Neural cell (in vitro differentiated cells): ENCODE measurements at regions not wholly inside any gene's neighbourhood (a gene's known extent, or its start where the extent isn't known, plus 50 kb on each side); places are given as distances from the start of the nearest gene placed in this dataset.

ENCODE experiments used
- H2AFZ ChIP-seq: fragments of 200-600, 300-800 bp; sonication (generic), shearing (Covaris generic); 2 replicates; pipeline ENCODE4 v1.6.0; 2014; ENCODE audit warnings: low read depth, mild to moderate bottlenecking, antibody characterized with exemption, low read length, moderate library complexity
- H3F3A ChIP-seq: fragments of 200-600 bp; shearing (Covaris generic); 2 replicates; pipeline ENCODE4 v1.6.1; 2016; ENCODE audit warnings: mild to moderate bottlenecking, moderate library complexity, mixed read lengths, antibody characterized with exemption, low read length; ENCODE audit not compliant: insufficient read depth, poor library complexity, severe bottlenecking
- H3K27ac ChIP-seq: fragments of 200-600, 300-800 bp; sonication (generic), shearing (Covaris generic); 2 replicates; pipeline ENCODE4 v1.5.1; 2014; ENCODE audit warnings: mild to moderate bottlenecking, low read length, moderate library complexity
- H3K27me3 ChIP-seq: fragments of 300-800, 200-600 bp; sonication (generic), shearing (Covaris generic); 2 replicates; pipeline ENCODE4 v1.6.0; 2014; ENCODE audit warnings: mild to moderate bottlenecking, low read depth, low read length, moderate library complexity; ENCODE audit not compliant: insufficient read depth
- H3K36me3 ChIP-seq: fragments of 300-800, 200-600 bp; sonication (generic), shearing (Covaris generic); 2 replicates; pipeline ENCODE4 v1.5.1; 2014; ENCODE audit warnings: mild to moderate bottlenecking, antibody characterized with exemption, low read length, moderate library complexity; ENCODE audit not compliant: insufficient read depth
- H3K4me2 ChIP-seq: fragments of 300-800, 200-600 bp; sonication (generic), shearing (Covaris generic); 2 replicates; pipeline ENCODE4 v1.6.0; 2014; ENCODE audit warnings: mild to moderate bottlenecking, low read length
- H3K4me3 ChIP-seq: fragments of 300-800, 200-600 bp; sonication (generic), shearing (Covaris generic); 2 replicates; pipeline ENCODE4 v1.5.1; 2014; ENCODE audit warnings: mild to moderate bottlenecking, low read length, moderate library complexity
- H3K79me2 ChIP-seq: fragments of 200-600 bp; shearing (Covaris generic); replicated peaks from 2 replicates; pipeline ENCODE4 v1.6.0; 2014; ENCODE audit warnings: mild to moderate bottlenecking, low read length, moderate library complexity; ENCODE audit not compliant: insufficient read depth
- H3K9ac ChIP-seq: fragments of 300-800, 200-600 bp; sonication (generic), shearing (Covaris generic); 2 replicates; pipeline ENCODE4 v1.6.1; 2016; ENCODE audit warnings: mild to moderate bottlenecking, low read length, mixed read lengths
- H3K9me2 ChIP-seq: fragments of 200-600 bp; shearing (Covaris generic); 2 replicates; pipeline ENCODE4 v1.6.1; 2016; ENCODE audit warnings: mild to moderate bottlenecking, low read length, mixed read lengths; ENCODE audit not compliant: insufficient read depth
- H3K9me3 ChIP-seq: fragments of 200-600, 300-800 bp; sonication (generic), shearing (Covaris generic); 2 replicates; pipeline ENCODE4 v1.6.1; 2016; ENCODE audit warnings: mild to moderate bottlenecking, mixed run types, low read length, moderate library complexity, mixed read lengths
- H4K20me1 ChIP-seq: fragments of 200-600 bp; shearing (Covaris generic); 2 replicates; pipeline ENCODE4 v1.6.1; 2016; ENCODE audit warnings: mild to moderate bottlenecking, mixed run types; ENCODE audit not compliant: insufficient read depth
- EP300 ChIP-seq: fragments of 450-650 bp; conservative IDR thresholded peaks from 2 replicates; pipeline ENCODE4 v1.6.1; 2014; ENCODE audit warnings: antibody characterized with exemption, mild to moderate bottlenecking, moderate library complexity; ENCODE audit not compliant: poor library complexity, severe bottlenecking
- EZH2 ChIP-seq: fragments of 200-600, 300-800 bp; shearing (Covaris generic), sonication (generic); IDR thresholded peaks from 2 replicates; pipeline ENCODE4 v1.6.1; 2014; ENCODE audit warnings: antibody characterized with exemption, low read length, borderline replicate concordance, mild to moderate bottlenecking; ENCODE audit not compliant: insufficient read depth, poor library complexity, severe bottlenecking
- MXI1 ChIP-seq: fragments of 450-650 bp; conservative IDR thresholded peaks from 2 replicates; pipeline ENCODE4 v1.6.1; 2014; ENCODE audit warnings: antibody characterized with exemption, mild to moderate bottlenecking; ENCODE audit not compliant: poor library complexity, severe bottlenecking
- RAD21 ChIP-seq: fragments of 450-650 bp; conservative IDR thresholded peaks from 2 replicates; pipeline ENCODE4 v1.6.1; 2014; ENCODE audit warnings: antibody characterized with exemption, mild to moderate bottlenecking, moderate library complexity
- REST ChIP-seq: IDR thresholded peaks from 2 replicates; pipeline ENCODE4 v1.6.1; 2012; ENCODE audit warnings: borderline replicate concordance
- SMC3 ChIP-seq: fragments of 450-650 bp; conservative IDR thresholded peaks from 2 replicates; pipeline ENCODE4 v1.6.1; 2014; ENCODE audit warnings: antibody characterized with exemption, mild to moderate bottlenecking, moderate library complexity; ENCODE audit not compliant: poor library complexity
- TAF1 ChIP-seq: IDR thresholded peaks from 2 replicates; pipeline ENCODE4 v1.6.1; 2012; ENCODE audit warnings: low read depth
- TF ChIP-seq, protein P1 (sequence below): fragments of 450-650 bp; IDR thresholded peaks from 2 replicates; pipeline ENCODE4 v1.5.1; 2014; ENCODE audit warnings: antibody characterized with exemption, mild to moderate bottlenecking, moderate library complexity; ENCODE audit not compliant: poor library complexity, severe bottlenecking

DNA sequence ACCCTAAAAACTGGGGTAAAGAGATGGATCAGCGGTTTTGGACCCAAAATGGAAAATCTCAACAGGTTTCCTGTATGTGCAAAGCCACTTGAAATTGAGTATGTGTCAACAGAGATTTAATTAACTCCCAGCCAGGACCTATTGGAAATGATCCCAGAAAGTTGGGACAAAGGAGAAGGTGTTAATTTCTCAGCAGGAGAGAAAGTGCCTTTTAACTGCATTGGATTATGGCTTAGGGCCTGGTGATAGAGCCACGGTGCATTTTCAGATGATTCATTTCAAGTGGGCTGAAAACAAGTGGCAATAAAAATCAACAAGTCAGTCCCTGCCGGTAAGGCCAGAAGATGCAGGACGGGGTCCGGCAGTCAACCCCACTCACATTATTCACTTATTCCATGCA, 80.2 kb upstream of the BCL11A start:
- Histone ChIP-seq H2AFZ (no peak overlapping the region), H3K79me2 (no peaks in the 10 kb centered on the region), H3K4me2 (no peak overlapping the region), H3F3A (no peaks in the 10 kb centered on the region), H3K27me3 (no peaks in the 10 kb centered on the region), H3K27ac (no peak overlapping the region), H3K9ac (no peak overlapping the region), H3K36me3 (no peaks in the 10 kb centered on the region), H3K4me3 (no peak overlapping the region), H4K20me1 (no peaks in the 10 kb centered on the region), H3K9me2 (no peaks in the 10 kb centered on the region), H3K9me3 (no peaks in the 10 kb centered on the region)
- TF ChIP-seq, protein P1, sequence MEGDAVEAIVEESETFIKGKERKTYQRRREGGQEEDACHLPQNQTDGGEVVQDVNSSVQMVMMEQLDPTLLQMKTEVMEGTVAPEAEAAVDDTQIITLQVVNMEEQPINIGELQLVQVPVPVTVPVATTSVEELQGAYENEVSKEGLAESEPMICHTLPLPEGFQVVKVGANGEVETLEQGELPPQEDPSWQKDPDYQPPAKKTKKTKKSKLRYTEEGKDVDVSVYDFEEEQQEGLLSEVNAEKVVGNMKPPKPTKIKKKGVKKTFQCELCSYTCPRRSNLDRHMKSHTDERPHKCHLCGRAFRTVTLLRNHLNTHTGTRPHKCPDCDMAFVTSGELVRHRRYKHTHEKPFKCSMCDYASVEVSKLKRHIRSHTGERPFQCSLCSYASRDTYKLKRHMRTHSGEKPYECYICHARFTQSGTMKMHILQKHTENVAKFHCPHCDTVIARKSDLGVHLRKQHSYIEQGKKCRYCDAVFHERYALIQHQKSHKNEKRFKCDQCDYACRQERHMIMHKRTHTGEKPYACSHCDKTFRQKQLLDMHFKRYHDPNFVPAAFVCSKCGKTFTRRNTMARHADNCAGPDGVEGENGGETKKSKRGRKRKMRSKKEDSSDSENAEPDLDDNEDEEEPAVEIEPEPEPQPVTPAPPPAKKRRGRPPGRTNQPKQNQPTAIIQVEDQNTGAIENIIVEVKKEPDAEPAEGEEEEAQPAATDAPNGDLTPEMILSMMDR, result no peak
- TF ChIP-seq MXI1, result no peak

DNA sequence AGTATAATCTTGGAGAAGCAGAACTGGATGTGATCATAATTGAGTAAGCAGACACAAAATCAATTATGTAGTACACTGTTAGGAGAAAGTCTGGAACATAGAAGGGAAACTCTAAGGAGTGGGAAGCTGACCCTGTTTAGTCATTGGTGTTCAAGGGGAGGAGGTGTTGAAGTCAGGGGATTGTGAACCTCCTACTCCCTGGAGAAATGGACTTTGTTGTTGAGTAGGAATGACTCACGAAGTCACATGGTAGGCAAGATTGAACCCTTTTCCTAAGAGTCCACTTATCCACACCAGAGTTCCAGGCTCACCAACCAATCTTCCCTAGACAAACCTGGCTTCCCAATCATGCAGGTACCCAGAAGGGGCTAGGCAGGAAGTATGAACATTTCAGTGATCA, 81.0 kb upstream of the BCL11A start:
- Histone ChIP-seq H3F3A (no peaks in the 10 kb centered on the region), H3K27me3 (no peaks in the 10 kb centered on the region), H3K79me2 (no peaks in the 10 kb centered on the region), H3K9me2 (no peaks in the 10 kb centered on the region), H3K4me3 (no peak overlapping the region), H2AFZ (no peak overlapping the region), H3K9ac (no peak overlapping the region), H3K27ac (no peak overlapping the region), H3K4me2 (no peak overlapping the region), H4K20me1 (no peaks in the 10 kb centered on the region), H3K36me3 (no peaks in the 10 kb centered on the region), H3K9me3 (no peaks in the 10 kb centered on the region)
- TF ChIP-seq REST (no peak), MXI1 (no peak), RAD21 (no peak), EZH2 (no peak), SMC3 (no peak), EP300 (no peak), TAF1 (no peak)
